ENCODE measurements at regions not wholly inside any gene's neighbourhood (a gene's known extent, or its start where the extent isn't known, plus 50 kb on each side); places are given as distances from the start of the nearest gene placed in this dataset.

- in situ Hi-C loops (cut with MboI): no loop called here
- Histone ChIP-seq H3K79me2 (ENCODE audit: insufficient read depth) (no peaks in the 10 kb centered on the region), H3K4me1 (ENCODE audit: insufficient read depth) (peaks cover 36% of the 10 kb centered on the region), H3K27me3 (replicated peaks; ENCODE audit: insufficient read depth) (no peaks in the 10 kb centered on the region), H3K9me3 (ENCODE audit: low read depth) (no peaks in the 10 kb centered on the region), H3K4me3 (no peak overlapping the region), H3F3A (ENCODE audit: insufficient read depth) (peaks cover 25% of the 10 kb centered on the region), H4K20me1 (ENCODE audit: insufficient read depth) (no peaks in the 10 kb centered on the region), H3K4me2 (ENCODE audit: unreplicated experiment) (no peak overlapping the region), H3K27ac (no peak overlapping the region), H3K9me2 (ENCODE audit: insufficient read depth) (no peaks in the 10 kb centered on the region), H3K36me3 (ENCODE audit: low read depth) (no peaks in the 10 kb centered on the region), H3K9ac (no peak overlapping the region), H2AFZ (no peak overlapping the region)
- DNase-seq: peak; percentile 55
- TF ChIP-seq EZH2 (IDR thresholded peaks at IDR 0.05; ENCODE audit: insufficient read depth, poor library complexity, severe bottlenecking) (no peak), EZH2phosphoT487 (IDR thresholded peaks at IDR 0.05; ENCODE audit: insufficient read depth, low read depth) (no peak)
- 14 to 20% methylated on average over 3 of the region's 3 CpGs for WGBS, 2 experiments (ENCODE audit: low coverage in 1 of 2, low lambda C conversion rate in 2 of 2, missing lambda C conversion rate in 2 of 2)
Observed at GRCh38 chr2:150136401-150136800, 351.1 kb downstream of the RND3 start.

- no peaks in the 10 kb centered on the region for H3K9me3 ChIP-seq (ENCODE audit: low read depth)
- no peaks in the 10 kb centered on the region for H3K36me3 ChIP-seq (ENCODE audit: low read depth)
- H3K27ac ChIP-seq: 0 out of 2 replicates have a peak overlapping the region, but pooled peaks have one; percentile 7
- 27% methylated on average over 7 of the region's 7 CpGs for WGBS, 2 experiments (ENCODE audit: low coverage in 1 of 2, low lambda C conversion rate in 2 of 2, missing lambda C conversion rate in 2 of 2)
- in situ Hi-C loops (cut with MboI): no loop called here
- H3K79me2 ChIP-seq (ENCODE audit: insufficient read depth): no peaks in the 10 kb centered on the region
- H3K9ac ChIP-seq: no peak overlapping the region
- H2AFZ ChIP-seq: no peak overlapping the region
- peaks cover 32% of the 10 kb centered on the region for H3K4me1 ChIP-seq (ENCODE audit: insufficient read depth)
- TF ChIP-seq EZH2phosphoT487 (IDR thresholded peaks at IDR 0.05; ENCODE audit: insufficient read depth, low read depth) (no peak), EZH2 (IDR thresholded peaks at IDR 0.05; ENCODE audit: insufficient read depth, poor library complexity, severe bottlenecking) (no peak)
- peaks cover 25% of the 10 kb centered on the region for H3F3A ChIP-seq (ENCODE audit: insufficient read depth)
- no peaks in the 10 kb centered on the region for H4K20me1 ChIP-seq (ENCODE audit: insufficient read depth)
- H3K9me2 ChIP-seq (ENCODE audit: insufficient read depth): no peaks in the 10 kb centered on the region
- H3K4me3 ChIP-seq: no peak overlapping the region
- no peaks in the 10 kb centered on the region for H3K27me3 ChIP-seq (replicated peaks; ENCODE audit: insufficient read depth)
- peak; percentile 53 for DNase-seq
- H3K4me2 ChIP-seq (ENCODE audit: unreplicated experiment): no peak overlapping the region
Observed at GRCh38 chr2:150135223-150135883, 352.1 kb downstream of the RND3 start.

GRCh38 chr2:150134223-150134857 is 353.1 kb downstream of the RND3 start:
- Histone ChIP-seq H3K27me3 (replicated peaks; ENCODE audit: insufficient read depth) (no peaks in the 10 kb centered on the region), H4K20me1 (ENCODE audit: insufficient read depth) (no peaks in the 10 kb centered on the region), H3K4me3 (no peak overlapping the region), H3K9me2 (ENCODE audit: insufficient read depth) (no peaks in the 10 kb centered on the region), H3K9me3 (ENCODE audit: low read depth) (no peaks in the 10 kb centered on the region), H3F3A (ENCODE audit: insufficient read depth) (peaks cover 25% of the 10 kb centered on the region), H3K79me2 (ENCODE audit: insufficient read depth) (no peaks in the 10 kb centered on the region), H3K4me2 (ENCODE audit: unreplicated experiment) (peak overlapping the region; percentile 39), H2AFZ (no peak overlapping the region), H3K9ac (no peak overlapping the region), H3K4me1 (ENCODE audit: insufficient read depth) (peaks cover 32% of the 10 kb centered on the region), H3K27ac (peak overlapping the region; percentile 53), H3K36me3 (ENCODE audit: low read depth) (no peaks in the 10 kb centered on the region)
- DNase-seq: peak; percentile 51
- 9% methylated on average over 6 of the region's 6 CpGs for whole genome bisulfite sequencing, 2 experiments (ENCODE audit: low coverage in 1 of 2, low lambda C conversion rate in 2 of 2, missing lambda C conversion rate in 2 of 2)
- no peak for TF ChIP-seq EZH2phosphoT487 (IDR thresholded peaks at IDR 0.05; ENCODE audit: insufficient read depth, low read depth)
- TF ChIP-seq EZH2 (IDR thresholded peaks at IDR 0.05; ENCODE audit: insufficient read depth, poor library complexity, severe bottlenecking): no peak
- in situ Hi-C loops (cut with MboI): no loop called here

- TF ChIP-seq EZH2 (IDR thresholded peaks at IDR 0.05; ENCODE audit: insufficient read depth, poor library complexity, severe bottlenecking) (no peak), EZH2phosphoT487 (IDR thresholded peaks at IDR 0.05; ENCODE audit: insufficient read depth, low read depth) (no peak)
- DNase-seq: peak; percentile 95
- Histone ChIP-seq H3K9me2 (ENCODE audit: insufficient read depth) (no peaks in the 10 kb centered on the region), H3K4me2 (ENCODE audit: unreplicated experiment) (peak overlapping the region; percentile 46), H3K9ac (no peak overlapping the region), H3K79me2 (ENCODE audit: insufficient read depth) (no peaks in the 10 kb centered on the region), H3K27ac (peak overlapping the region; percentile 53), H3K4me1 (ENCODE audit: insufficient read depth) (peaks cover 32% of the 10 kb centered on the region), H4K20me1 (ENCODE audit: insufficient read depth) (no peaks in the 10 kb centered on the region), H3K27me3 (replicated peaks; ENCODE audit: insufficient read depth) (no peaks in the 10 kb centered on the region), H2AFZ (no peak overlapping the region), H3K36me3 (ENCODE audit: low read depth) (no peaks in the 10 kb centered on the region), H3F3A (ENCODE audit: insufficient read depth) (peaks cover 26% of the 10 kb centered on the region), H3K4me3 (0 out of 2 replicates have a peak overlapping the region, but pooled peaks have one; percentile 6), H3K9me3 (ENCODE audit: low read depth) (no peaks in the 10 kb centered on the region)
- 20 to 24% methylated on average over 5 of the region's 5 CpGs for WGBS, 2 experiments (ENCODE audit: low coverage in 1 of 2, low lambda C conversion rate in 2 of 2, missing lambda C conversion rate in 2 of 2)
- in situ Hi-C loops (cut with MboI): no loop called here
Observed at GRCh38 chr2:150133623-150134022, 353.8 kb downstream of the RND3 start.
